ENCODE measurements at regions not wholly inside any gene's neighbourhood (a gene's known extent, or its start where the extent isn't known, plus 50 kb on each side); places are given as distances from the start of the nearest gene placed in this dataset.

DNA sequence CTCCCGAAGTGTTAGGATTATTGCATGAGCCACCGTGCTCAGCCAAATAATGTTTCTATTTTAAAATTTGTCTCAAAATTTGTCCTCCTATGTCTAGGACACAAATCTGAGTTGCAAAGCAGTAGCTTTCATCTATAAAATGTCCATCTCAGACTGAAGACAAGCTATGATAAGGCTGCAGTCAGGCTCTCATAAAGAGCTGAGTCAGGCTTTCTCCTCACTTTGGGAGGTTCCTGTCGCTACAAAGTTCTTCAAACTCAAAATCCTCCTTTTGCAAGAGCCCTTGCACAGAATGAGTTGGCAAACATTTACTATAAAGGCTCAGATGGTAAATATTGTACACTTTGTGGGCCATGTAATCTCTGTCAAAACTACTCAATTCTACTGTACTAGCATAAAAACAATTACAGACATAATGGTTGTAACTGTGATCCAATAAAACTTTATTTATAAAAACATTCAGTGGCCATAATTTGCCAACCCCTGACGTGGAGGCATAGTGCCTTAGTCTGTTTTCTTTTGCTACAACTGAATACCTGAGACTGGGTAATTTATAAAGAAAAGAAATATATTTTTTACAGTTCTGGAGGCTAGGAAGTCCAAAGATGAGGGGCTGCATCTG lies 154.9 kb upstream of the SATB2 start:
- no peak overlapping the region for H3K4me3 ChIP-seq
- H3K36me3 ChIP-seq = no peaks in the 10 kb centered on the region
- no peak for DNase-seq
- H3K27ac ChIP-seq = no peak overlapping the region
- no peaks in the 10 kb centered on the region for H3K4me1 ChIP-seq
- intact Hi-C loops (cut with DNase I; ENCODE audit: low total_unique reads) = no loop called here
- no peaks in the 10 kb centered on the region for H3K9me3 ChIP-seq
- TF ChIP-seq EP300 (IDR thresholded peaks at IDR 0.05) (no peak), POLR2A (IDR thresholded peaks at IDR 0.05) (no peak), POLR2AphosphoS5 (IDR thresholded peaks at IDR 0.05) (no peak)
- TF ChIP-seq, protein P1, sequence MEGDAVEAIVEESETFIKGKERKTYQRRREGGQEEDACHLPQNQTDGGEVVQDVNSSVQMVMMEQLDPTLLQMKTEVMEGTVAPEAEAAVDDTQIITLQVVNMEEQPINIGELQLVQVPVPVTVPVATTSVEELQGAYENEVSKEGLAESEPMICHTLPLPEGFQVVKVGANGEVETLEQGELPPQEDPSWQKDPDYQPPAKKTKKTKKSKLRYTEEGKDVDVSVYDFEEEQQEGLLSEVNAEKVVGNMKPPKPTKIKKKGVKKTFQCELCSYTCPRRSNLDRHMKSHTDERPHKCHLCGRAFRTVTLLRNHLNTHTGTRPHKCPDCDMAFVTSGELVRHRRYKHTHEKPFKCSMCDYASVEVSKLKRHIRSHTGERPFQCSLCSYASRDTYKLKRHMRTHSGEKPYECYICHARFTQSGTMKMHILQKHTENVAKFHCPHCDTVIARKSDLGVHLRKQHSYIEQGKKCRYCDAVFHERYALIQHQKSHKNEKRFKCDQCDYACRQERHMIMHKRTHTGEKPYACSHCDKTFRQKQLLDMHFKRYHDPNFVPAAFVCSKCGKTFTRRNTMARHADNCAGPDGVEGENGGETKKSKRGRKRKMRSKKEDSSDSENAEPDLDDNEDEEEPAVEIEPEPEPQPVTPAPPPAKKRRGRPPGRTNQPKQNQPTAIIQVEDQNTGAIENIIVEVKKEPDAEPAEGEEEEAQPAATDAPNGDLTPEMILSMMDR (IDR thresholded peaks at IDR 0.05) = no peak
- no peaks in the 10 kb centered on the region for H3K27me3 ChIP-seq
- WGBS, 5 donors = 78 to 89% (median 82%) methylated on average over 4 of the region's 4 CpGs

DNA sequence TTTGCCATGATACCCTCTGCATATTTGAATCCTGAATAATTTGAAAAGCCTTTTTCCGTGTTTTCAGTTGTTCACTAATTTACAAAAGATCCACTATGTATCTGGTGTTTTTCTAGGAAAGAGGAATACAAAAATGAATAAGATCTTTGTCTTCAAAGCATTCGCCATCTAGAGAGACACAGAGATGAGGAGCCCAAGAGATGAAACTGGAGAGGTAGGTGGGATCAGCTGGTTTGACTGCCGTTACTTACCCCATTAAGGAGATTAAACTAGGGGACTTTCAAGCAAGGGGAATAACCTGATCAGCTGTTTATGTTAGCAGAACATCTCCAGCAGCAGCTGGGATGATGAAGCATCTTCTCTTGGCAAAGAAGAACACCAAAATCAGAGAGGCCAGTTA lies 150.2 kb upstream of the SATB2 start:
- H3K27me3 ChIP-seq = peaks cover 4 to 17% (median 8%) of the 10 kb centered on the region in 3 donors
- no peak overlapping the region for H3K4me3 ChIP-seq
- 76 to 87% (median 82%) methylated on average over 3 of the region's 3 CpGs for WGBS, 5 donors
- no peaks in the 10 kb centered on the region for H3K36me3 ChIP-seq
- TF ChIP-seq POLR2A (IDR thresholded peaks at IDR 0.05) (no peak), EP300 (IDR thresholded peaks at IDR 0.05) (no peak), POLR2AphosphoS5 (IDR thresholded peaks at IDR 0.05) (no peak)
- TF ChIP-seq, protein P1 (IDR thresholded peaks at IDR 0.05) = no peak
- H3K9me3 ChIP-seq = no peaks in the 10 kb centered on the region
- intact Hi-C loops (cut with DNase I; ENCODE audit: low total_unique reads) = no loop called here
- no peak overlapping the region for H3K27ac ChIP-seq
- peaks cover 0 to 5% (median 0%) of the 10 kb centered on the region in 4 donors for H3K4me1 ChIP-seq
- DNase-seq = no peak

DNA sequence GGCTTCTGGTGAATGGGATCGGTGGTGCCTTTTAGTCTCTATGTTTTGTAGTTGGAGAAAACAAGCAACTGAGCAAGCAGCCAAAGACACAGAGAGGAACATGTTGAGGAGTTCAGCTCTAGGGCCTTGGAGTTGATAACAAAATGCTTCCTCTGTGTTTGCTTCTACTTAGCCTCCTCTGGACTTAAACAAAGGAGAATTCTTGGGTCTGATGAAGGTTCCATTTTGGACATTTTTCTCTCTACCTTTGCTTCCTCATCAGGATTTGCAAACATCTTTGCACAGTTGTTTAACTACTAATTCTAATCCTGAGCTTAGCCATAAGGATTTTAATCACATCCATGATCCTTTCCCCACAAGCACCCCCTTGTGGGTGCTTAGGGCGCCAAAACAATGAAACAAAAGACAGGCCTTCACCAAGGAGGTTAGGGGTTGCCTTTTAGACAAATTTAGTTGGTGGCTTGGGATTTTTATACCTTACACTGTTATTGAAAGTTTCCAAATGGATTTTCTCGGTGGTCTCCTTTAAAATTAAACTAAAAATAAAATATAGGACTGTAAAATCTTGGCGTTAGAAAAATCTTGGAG lies 148.5 kb upstream of the SATB2 start:
- Histone ChIP-seq H3K9me3 (no peaks in the 10 kb centered on the region), H3K27me3 (peaks cover 4 to 23% (median 8%) of the 10 kb centered on the region in 3 donors), H3K36me3 (no peaks in the 10 kb centered on the region), H3K4me1 (peaks cover 0 to 5% (median 0%) of the 10 kb centered on the region in 4 donors), H3K27ac (no peak overlapping the region), H3K4me3 (no peak overlapping the region)
- intact Hi-C loops (cut with DNase I; ENCODE audit: low total_unique reads) = no loop called here
- no peak for DNase-seq
- no peak for TF ChIP-seq POLR2AphosphoS5 (IDR thresholded peaks at IDR 0.05)
- TF ChIP-seq, protein P1 (IDR thresholded peaks at IDR 0.05) = no peak
- no peak for TF ChIP-seq EP300 (IDR thresholded peaks at IDR 0.05)
- TF ChIP-seq POLR2A (IDR thresholded peaks at IDR 0.05) = no peak
- WGBS, 5 donors = 56 to 70% (median 67%) methylated on average over 4 of the region's 4 CpGs

DNA sequence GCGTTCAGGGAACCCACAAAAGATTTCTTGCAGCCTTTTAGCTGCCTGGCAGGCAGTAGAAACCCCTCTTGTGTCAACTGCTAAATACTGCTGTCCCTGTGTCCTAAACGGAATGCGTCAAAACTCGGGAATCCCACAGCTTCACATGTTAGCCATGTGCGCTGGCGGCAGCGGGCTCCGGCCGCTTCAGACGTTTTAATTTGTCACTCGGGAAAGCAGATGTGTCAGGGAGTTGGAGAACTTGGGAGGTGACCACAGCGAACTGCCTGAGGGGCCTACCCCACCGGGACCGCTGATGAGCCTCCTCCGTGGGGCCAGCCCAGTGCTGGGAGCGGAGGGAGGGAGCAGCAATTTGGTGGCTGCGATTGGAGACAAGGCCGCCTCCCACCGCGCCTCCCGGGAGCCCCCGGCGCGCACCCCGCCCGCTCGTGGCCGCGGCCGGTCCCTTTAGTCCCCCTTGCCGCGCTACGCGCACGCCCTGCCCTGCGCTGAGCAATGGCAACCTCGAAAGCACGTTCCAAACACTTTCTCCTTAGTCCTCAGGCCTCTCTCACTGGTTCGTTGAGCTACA lies 146.1 kb upstream of the SATB2 start:
- Histone ChIP-seq H3K4me1 (peaks cover 0 to 5% (median 0%) of the 10 kb centered on the region in 4 donors), H3K36me3 (no peaks in the 10 kb centered on the region), H3K27me3 (peaks cover 4 to 23% (median 8%) of the 10 kb centered on the region in 3 donors), H3K27ac (no peak overlapping the region), H3K4me3 (peak overlapping the region in 1 of 4 donors; percentile 12), H3K9me3 (no peaks in the 10 kb centered on the region)
- intact Hi-C loops (cut with DNase I; ENCODE audit: low total_unique reads) = no loop called here
- 20 to 58% (median 22%) methylated on average over 32 to 39 of the region's 39 CpGs for WGBS, 5 donors
- DNase-seq = peak in 1 of 2 donors; percentile 43
- TF ChIP-seq, protein P1 (IDR thresholded peaks at IDR 0.05) = no peak
- no peak for TF ChIP-seq EP300 (IDR thresholded peaks at IDR 0.05)
- no peak for TF ChIP-seq POLR2AphosphoS5 (IDR thresholded peaks at IDR 0.05)
- TF ChIP-seq POLR2A (IDR thresholded peaks at IDR 0.05) = no peak

All from stomach (tissue), 8 donors.